Neutrophil (primary cell): ENCODE measurements at regions not wholly inside any gene's neighbourhood (a gene's known extent, or its start where the extent isn't known, plus 50 kb on each side); places are given as distances from the start of the nearest gene placed in this dataset.

ENCODE experiments used
- H3K27ac ChIP-seq: fragments of 200-600 bp; sonication (generic); 2 replicates; pipeline ENCODE4 v1.5.1; 2016; ENCODE audit warnings: mild to moderate bottlenecking, moderate library complexity
- H3K27me3 ChIP-seq: fragments of 200-600 bp; sonication (generic); 2 replicates; pipeline ENCODE4 v1.6.0; 2016; ENCODE audit warnings: mild to moderate bottlenecking
- H3K36me3 ChIP-seq: fragments of 200-600 bp; sonication (generic); 2 replicates; pipeline ENCODE4 v1.5.1; 2017
- H3K4me1 ChIP-seq, 2 experiments: fragments of 200-600 bp in 1 of 2; sonication (generic) in 1 of 2; 1 replicate in 1 of 2; 2 replicates in 1 of 2; pipeline versions ENCODE4 v1.5.1 to v1.6.1; 2013 to 2016; ENCODE audit warnings: low read depth in 1 of 2, low read length in 1 of 2, mild to moderate bottlenecking in 1 of 2, moderate library complexity in 1 of 2; ENCODE audit not compliant: control insufficient read depth in 1 of 2, insufficient read depth in 1 of 2
- H3K4me3 ChIP-seq, 2 experiments: fragments of 200-600 bp in 1 of 2; sonication (generic) in 1 of 2; 1 replicate in 1 of 2; 2 replicates in 1 of 2; pipeline ENCODE4 v1.5.1; 2013 to 2016; ENCODE audit warnings: low read depth in 1 of 2, low read length in 1 of 2, mild to moderate bottlenecking in 1 of 2, moderate library complexity in 1 of 2
- H3K9me3 ChIP-seq: fragments of 200-600 bp; sonication (generic); 2 replicates; pipeline ENCODE4 v1.5.1; 2016
- TF ChIP-seq, protein P1 (sequence below): fragments of 200-600 bp; sonication (generic); IDR thresholded peaks from 2 replicates; pipeline ENCODE4 v1.5.1; 2016; ENCODE audit warnings: antibody characterized with exemption

DNA sequence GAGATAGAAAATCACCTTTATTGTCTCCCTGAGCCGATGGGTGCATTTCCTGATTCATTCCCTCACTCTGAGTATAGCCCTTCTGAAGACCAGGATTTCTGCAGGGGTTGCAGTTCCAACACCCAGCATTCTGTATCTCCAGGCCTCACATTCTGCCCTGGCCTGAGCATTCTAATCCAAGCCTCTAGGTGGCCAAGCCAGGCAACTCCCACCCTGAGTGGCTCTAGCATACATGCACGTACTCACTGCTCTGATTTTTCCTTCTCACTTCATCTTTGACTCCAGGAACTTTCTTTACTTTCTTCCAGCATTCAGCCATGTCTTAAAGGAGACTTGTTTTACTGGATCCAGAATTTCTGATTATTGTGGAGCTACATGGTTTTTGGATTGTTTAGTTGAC, 100.7 kb upstream of the STK39 start:
- TF ChIP-seq, protein P1, sequence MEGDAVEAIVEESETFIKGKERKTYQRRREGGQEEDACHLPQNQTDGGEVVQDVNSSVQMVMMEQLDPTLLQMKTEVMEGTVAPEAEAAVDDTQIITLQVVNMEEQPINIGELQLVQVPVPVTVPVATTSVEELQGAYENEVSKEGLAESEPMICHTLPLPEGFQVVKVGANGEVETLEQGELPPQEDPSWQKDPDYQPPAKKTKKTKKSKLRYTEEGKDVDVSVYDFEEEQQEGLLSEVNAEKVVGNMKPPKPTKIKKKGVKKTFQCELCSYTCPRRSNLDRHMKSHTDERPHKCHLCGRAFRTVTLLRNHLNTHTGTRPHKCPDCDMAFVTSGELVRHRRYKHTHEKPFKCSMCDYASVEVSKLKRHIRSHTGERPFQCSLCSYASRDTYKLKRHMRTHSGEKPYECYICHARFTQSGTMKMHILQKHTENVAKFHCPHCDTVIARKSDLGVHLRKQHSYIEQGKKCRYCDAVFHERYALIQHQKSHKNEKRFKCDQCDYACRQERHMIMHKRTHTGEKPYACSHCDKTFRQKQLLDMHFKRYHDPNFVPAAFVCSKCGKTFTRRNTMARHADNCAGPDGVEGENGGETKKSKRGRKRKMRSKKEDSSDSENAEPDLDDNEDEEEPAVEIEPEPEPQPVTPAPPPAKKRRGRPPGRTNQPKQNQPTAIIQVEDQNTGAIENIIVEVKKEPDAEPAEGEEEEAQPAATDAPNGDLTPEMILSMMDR: no peak
- Histone ChIP-seq H3K27me3 (no peaks in the 10 kb centered on the region), H3K27ac (no peak overlapping the region), H3K9me3 (no peaks in the 10 kb centered on the region), H3K4me1 (peaks cover 4 to 6% of the 10 kb centered on the region in 2 experiments), H3K36me3 (no peaks in the 10 kb centered on the region), H3K4me3 (no peak overlapping the region)

DNA sequence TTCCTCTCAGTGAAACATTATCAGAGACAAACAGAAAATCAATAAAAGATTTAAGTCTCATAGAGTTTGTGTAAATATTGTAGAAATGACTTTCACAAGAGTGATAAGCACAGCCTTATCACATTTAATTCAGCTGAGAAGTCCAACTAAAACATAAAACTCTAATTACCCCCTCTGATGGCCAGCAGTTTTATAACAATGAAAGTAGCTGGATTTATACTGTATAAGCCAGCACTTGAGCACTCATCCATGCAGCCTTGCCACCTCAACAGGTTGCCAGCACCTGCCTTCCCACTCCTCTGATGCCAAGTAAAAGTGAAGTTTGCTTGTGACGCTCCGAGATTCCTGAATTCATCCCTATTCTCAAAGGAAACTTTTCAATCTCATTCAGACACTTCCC, 103.0 kb upstream of the STK39 start:
- H3K4me1 ChIP-seq: peaks cover 4 to 6% of the 10 kb centered on the region in 2 experiments
- no peaks in the 10 kb centered on the region for H3K36me3 ChIP-seq
- H3K9me3 ChIP-seq: no peaks in the 10 kb centered on the region
- TF ChIP-seq, protein P1: no peak
- H3K27ac ChIP-seq: no peak overlapping the region
- no peaks in the 10 kb centered on the region for H3K27me3 ChIP-seq
- no peak overlapping the region for H3K4me3 ChIP-seq

DNA sequence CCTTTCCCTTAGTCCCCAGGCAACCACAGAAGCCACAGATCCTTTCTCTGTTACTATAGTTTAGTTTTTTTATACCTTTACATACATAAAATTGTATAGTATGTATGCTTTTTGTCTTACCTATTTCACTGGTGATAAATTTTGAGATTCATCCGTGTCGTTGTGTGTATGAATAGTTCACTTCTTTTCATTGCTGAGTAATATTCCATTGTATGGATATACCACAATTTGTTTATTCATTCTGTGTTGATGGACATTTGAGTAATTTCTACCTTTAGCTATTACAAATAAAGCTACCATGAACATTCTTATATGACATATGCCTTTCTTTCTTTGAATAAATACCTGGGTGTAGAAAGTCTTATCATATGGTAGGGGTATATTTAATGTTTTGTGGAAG, 102.8 kb upstream of the CERS6 start:
- Histone ChIP-seq H3K36me3 (no peaks in the 10 kb centered on the region), H3K4me1 (no peaks in the 10 kb centered on the region), H3K27me3 (no peaks in the 10 kb centered on the region), H3K27ac (no peak overlapping the region), H3K9me3 (no peaks in the 10 kb centered on the region), H3K4me3 (no peak overlapping the region)
- TF ChIP-seq, protein P1: no peak

DNA sequence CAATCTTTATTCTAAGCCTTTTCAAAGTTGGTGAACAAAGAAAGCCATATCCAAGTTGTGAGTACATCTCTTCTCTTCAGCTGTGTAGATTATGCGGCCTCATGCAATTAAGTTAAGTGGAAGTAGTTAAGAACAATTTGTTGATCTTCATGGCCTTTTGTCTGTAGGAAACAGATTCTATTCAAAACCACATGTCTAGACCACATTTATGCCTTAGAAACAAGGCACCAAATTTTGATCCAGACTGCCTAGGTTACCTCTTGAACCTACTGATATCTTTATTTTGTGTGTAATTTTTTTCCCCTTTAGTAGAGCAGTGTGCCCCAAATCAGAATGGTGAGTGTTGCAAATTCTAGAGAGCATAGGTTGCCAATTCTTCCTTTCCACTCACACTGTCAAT, 101.6 kb upstream of the CERS6 start:
- Histone ChIP-seq H3K9me3 (no peaks in the 10 kb centered on the region), H3K4me1 (no peaks in the 10 kb centered on the region), H3K27ac (no peak overlapping the region), H3K4me3 (no peak overlapping the region), H3K36me3 (no peaks in the 10 kb centered on the region), H3K27me3 (no peaks in the 10 kb centered on the region)
- TF ChIP-seq, protein P1: no peak

DNA sequence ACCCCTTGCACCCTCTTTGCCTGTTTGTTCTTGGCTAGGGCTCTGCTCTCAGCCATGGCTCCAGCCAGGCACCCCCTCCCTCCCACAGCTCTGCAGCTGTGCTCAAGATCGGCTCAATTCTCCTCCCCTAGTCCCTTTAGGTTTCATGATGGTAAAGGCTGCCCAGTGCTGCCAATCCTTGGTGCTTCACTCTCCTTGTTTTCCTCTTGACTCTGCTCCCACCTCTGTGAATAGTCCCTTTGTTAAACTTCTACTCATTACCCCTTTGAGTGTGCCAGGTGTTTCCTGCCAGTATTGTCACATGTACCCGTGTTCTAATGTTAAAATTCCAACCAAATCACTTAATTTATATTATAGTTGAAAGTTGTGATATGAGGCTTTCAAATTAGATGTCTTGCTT, 101.0 kb upstream of the CERS6 start:
- Histone ChIP-seq H3K4me1 (no peaks in the 10 kb centered on the region), H3K27ac (no peak overlapping the region), H3K4me3 (no peak overlapping the region), H3K27me3 (no peaks in the 10 kb centered on the region), H3K9me3 (no peaks in the 10 kb centered on the region), H3K36me3 (no peaks in the 10 kb centered on the region)
- TF ChIP-seq, protein P1: no peak
